K562 (cell line): ENCODE measurements at regions not wholly inside any gene's neighbourhood (a gene's known extent, or its start where the extent isn't known, plus 50 kb on each side); places are given as distances from the start of the nearest gene placed in this dataset.
"Not testable (repeated sequence)": the region's sequence is repeated elsewhere in the genome, so short reads cannot be mapped to it uniquely, and the experiment has no call there.

Experiments
- ATAC-seq: fragments of 200-7000 bp; cut with Tn5 transposase; 3 replicates; pipeline ENCODE4 v1.9.1; 2020; ENCODE audit warnings: moderate library complexity
- BruUV-seq: library from RNA; stranded (reverse); fragments of 400-500 nt; replicated peaks from 2 replicates; lab custom pipeline; 2021; lab: Mats Ljungman, UMichigan
- CTCF ChIA-PET: fragments of 300-600 bp; formaldehyde crosslinking; extraction: SDS; loops from one replicate; lab custom pipeline; 2021; ENCODE audit warnings: low intra/inter-chr PET ratio; lab: Yijun Ruan, JAX
- POLR2A ChIA-PET: fragments of 300-600, 350-650 bp; sonication (Branson Sonifier 250); formaldehyde crosslinking; extraction: SDS; loops from one replicate; lab custom pipeline; 2021; ENCODE audit warnings: antibody characterized with exemption, inconsistent platforms; lab: Yijun Ruan, JAX
- DNase-seq, 4 experiments: peaks; one replicate each; pipeline versions ENCODE4 v3.0.0 to v3.0.0-alpha.2; 2011 to 2018; ENCODE audit warnings: low spot score in 3 of 4, mixed read lengths in 3 of 4; ENCODE audit errors: extremely low read depth in 1 of 4
- FAIRE-seq: peaks from 2 replicates; lab custom pipeline; 2011; peaks lifted over from hg19 to GRCh38; lab: Jason Lieb, UNC
- H2AFZ ChIP-seq: 2 replicates; pipeline ENCODE4 v1.6.0; 2011; ENCODE audit warnings: low read depth, low read length, control low read depth, inconsistent platforms
- H3K27ac ChIP-seq: fragments of 200-600 bp; 3 replicates; pipeline ENCODE4 v1.8.0; 2011; ENCODE audit warnings: low read depth, mild to moderate bottlenecking, control low read depth, inconsistent platforms, low read length, moderate library complexity, mixed read lengths; ENCODE audit errors: extremely low read depth
- H3K27me3 ChIP-seq, 2 experiments: fragments of 300-600 bp in 1 of 2; 2 replicates in 1 of 2; 3 replicates in 1 of 2; pipeline versions ENCODE4 v1.6.0 to v1.8.0; 2011; ENCODE audit warnings: inconsistent platforms in 2 of 2, low read length in 2 of 2, mild to moderate bottlenecking in 1 of 2, mixed read lengths in 1 of 2, moderate library complexity in 1 of 2; ENCODE audit not compliant: control insufficient read depth in 2 of 2, insufficient read depth in 2 of 2
- H3K36me3 ChIP-seq: fragments of 300-600 bp; 3 replicates; pipeline ENCODE4 v1.8.0; 2011; ENCODE audit warnings: mild to moderate bottlenecking, low read length, inconsistent platforms; ENCODE audit not compliant: control insufficient read depth, insufficient read depth
- H3K4me1 ChIP-seq, 2 experiments: fragments of 200-600 bp in 1 of 2; replicated peaks in 1 of 2; 2 replicates in 1 of 2; 3 replicates in 1 of 2; pipeline versions ENCODE4 v1.5.1 to v1.8.0; 2011; ENCODE audit warnings: inconsistent platforms in 2 of 2, low read length in 2 of 2, mild to moderate bottlenecking in 1 of 2, mixed read lengths in 1 of 2, moderate library complexity in 1 of 2; ENCODE audit not compliant: control insufficient read depth in 2 of 2, insufficient read depth in 2 of 2
- H3K4me2 ChIP-seq: 2 replicates; pipeline ENCODE4 v1.6.1; 2011; ENCODE audit warnings: low read length, control low read depth, inconsistent platforms, mixed read lengths; ENCODE audit not compliant: insufficient read depth
- H3K4me3 ChIP-seq: fragments of 200-600 bp; sonication (generic), shearing (Covaris generic); 2 replicates; pipeline ENCODE4 v1.5.1; 2016; ENCODE audit warnings: control low read depth, inconsistent platforms
- H3K79me2 ChIP-seq: fragments of 200-600 bp; 3 replicates; pipeline ENCODE4 v1.8.0; 2011; ENCODE audit warnings: low read length, inconsistent platforms; ENCODE audit not compliant: control insufficient read depth, insufficient read depth
- H3K9ac ChIP-seq, 2 experiments: 2 replicates each; pipeline versions ENCODE4 v1.6.0 to v1.6.1; 2011; ENCODE audit warnings: low read depth in 2 of 2, low read length in 2 of 2, control low read depth in 1 of 2, inconsistent platforms in 1 of 2, mild to moderate bottlenecking in 1 of 2, mixed read lengths in 1 of 2; ENCODE audit not compliant: insufficient read depth in 1 of 2
- H3K9me1 ChIP-seq: one replicate; pipeline ENCODE4 v1.6.0; 2011; ENCODE audit warnings: inconsistent platforms, mild to moderate bottlenecking, low read length, moderate library complexity; ENCODE audit not compliant: control insufficient read depth, insufficient read depth
- H3K9me3 ChIP-seq: replicated peaks from 2 replicates; pipeline ENCODE4 v1.5.1; 2011; ENCODE audit warnings: low read depth, low read length, inconsistent platforms; ENCODE audit not compliant: control insufficient read depth, insufficient read depth
- H4K20me1 ChIP-seq: replicated peaks from 2 replicates; pipeline ENCODE4 v1.6.1; 2011; ENCODE audit warnings: low read length, inconsistent platforms, mixed read lengths; ENCODE audit not compliant: control insufficient read depth, insufficient read depth
- WGBS: fragments of 100-300 bp; shearing (Covaris generic); methylation state at CpG from one replicate; pipeline ENCODE4 v1.1.6; 2016; ENCODE audit warnings: low coverage, mixed read lengths; ENCODE audit not compliant: insufficient coverage; ENCODE audit errors: missing lambda C conversion rate; 5-methylcytosine and 5-hydroxymethylcytosine counted together
- in situ Hi-C: fragments of 300-500 bp; cut with MboI; formaldehyde crosslinking; loops from 4 replicates; pipeline ENCODE4 v1.15.0; 2018; ENCODE audit warnings: inconsistent platforms, mixed read lengths
- intact Hi-C: fragments of 100-400 bp; cut with micrococcal nuclease; formaldehyde crosslinking; loops from 2 replicates; pipeline ENCODE4 v1.14.2; 2022

GRCh38 chr5:84435861-84436346 is 51.2 kb upstream of the EDIL3 start:
- H3K27ac ChIP-seq, BruUV-seq, H3K4me1 ChIP-seq, H3K4me2 ChIP-seq, CTCF ChIA-PET, H3K4me3 ChIP-seq, intact Hi-C loops, ATAC-seq, H3K36me3 ChIP-seq, H2AFZ ChIP-seq, POLR2A ChIA-PET, H3K9ac ChIP-seq, DNase-seq, in situ Hi-C loops, H3K79me2 ChIP-seq, H4K20me1 ChIP-seq, H3K27me3 ChIP-seq, H3K9me1 ChIP-seq, H3K9me3 ChIP-seq, FAIRE-seq: not testable (repeated sequence)
- under 1% methylated on average over 8 of the region's 8 CpGs for WGBS
